ENCODE measurements at regions not wholly inside any gene's neighbourhood (a gene's known extent, or its start where the extent isn't known, plus 50 kb on each side); places are given as distances from the start of the nearest gene placed in this dataset.
"Not testable (repeated sequence)": the region's sequence is repeated elsewhere in the genome, so short reads cannot be mapped to it uniquely, and the experiment has no call there.

- DNase-seq (ENCODE audit: low read depth) = no peak
Observed at GRCh38 chr4:145295547-145295946, 115.2 kb upstream of the OTUD4 start.

GRCh38 chr4:145295122-145295521 is 114.7 kb upstream of the OTUD4 start:
- DNase-seq (ENCODE audit: low read depth) = no peak

- DNase-seq (ENCODE audit: low read depth) = no peak
Observed at GRCh38 chr4:145293658-145294057, 113.3 kb upstream of the OTUD4 start.

- no peak for DNase-seq (ENCODE audit: low read depth)
Observed at GRCh38 chr4:145290955-145291354, 110.6 kb upstream of the OTUD4 start.

- DNase-seq (ENCODE audit: low read depth) = no peak
Observed at GRCh38 chr4:145289403-145290076, 109.2 kb upstream of the OTUD4 start.

GRCh38 chr4:145287351-145287750 is 107.0 kb upstream of the OTUD4 start:
- DNase-seq (ENCODE audit: low read depth) = no peak

GRCh38 chr4:145285928-145286327 is 105.5 kb upstream of the OTUD4 start:
- no peak for DNase-seq (ENCODE audit: low read depth)

GRCh38 chr4:145283909-145284308 is 103.5 kb upstream of the OTUD4 start:
- no peak for DNase-seq (ENCODE audit: low read depth)

- DNase-seq (ENCODE audit: low read depth) = no peak
Observed at GRCh38 chr4:145281951-145282350, 101.6 kb upstream of the OTUD4 start.

GRCh38 chr4:145281224-145281623 is 100.8 kb upstream of the OTUD4 start:
- no peak for DNase-seq (ENCODE audit: low read depth)

GRCh38 chr4:145280541-145280940 is 100.2 kb upstream of the OTUD4 start:
- no peak for DNase-seq (ENCODE audit: low read depth)

GRCh38 chr4:145279122-145279960 is 99.0 kb upstream of the OTUD4 start:
- DNase-seq (ENCODE audit: low read depth) = no peak

- no peak for DNase-seq (ENCODE audit: low read depth)
Observed at GRCh38 chr4:145278341-145279121, 98.1 kb upstream of the OTUD4 start.

- no peak for DNase-seq (ENCODE audit: low read depth)
Observed at GRCh38 chr4:145277011-145277410, 96.6 kb upstream of the OTUD4 start.

GRCh38 chr4:145276050-145276449 is 95.7 kb upstream of the OTUD4 start:
- no peak for DNase-seq (ENCODE audit: low read depth)

GRCh38 chr4:145271194-145271593 is 90.8 kb upstream of the OTUD4 start:
- no peak for DNase-seq (ENCODE audit: low read depth)

GRCh38 chr4:145266881-145267280 is 86.5 kb upstream of the OTUD4 start:
- no peak for DNase-seq (ENCODE audit: low read depth)

- DNase-seq (ENCODE audit: low read depth) = no peak
Observed at GRCh38 chr4:145260091-145260490, 79.7 kb upstream of the OTUD4 start.

- not testable (repeated sequence) for DNase-seq (ENCODE audit: low read depth)
Observed at GRCh38 chr4:145255311-145255710, 74.9 kb upstream of the OTUD4 start.

GRCh38 chr4:145252190-145252589 is 71.8 kb upstream of the OTUD4 start:
- DNase-seq (ENCODE audit: low read depth) = no peak

GRCh38 chr4:145251391-145251790 is 71.0 kb upstream of the OTUD4 start:
- no peak for DNase-seq (ENCODE audit: low read depth)

GRCh38 chr4:145248971-145249370 is 68.6 kb upstream of the OTUD4 start:
- DNase-seq (ENCODE audit: low read depth) = no peak

GRCh38 chr4:145248502-145248901 is 68.1 kb upstream of the OTUD4 start:
- DNase-seq (ENCODE audit: low read depth) = no peak
